ENCODE measurements at regions not wholly inside any gene's neighbourhood (a gene's known extent, or its start where the extent isn't known, plus 50 kb on each side); places are given as distances from the start of the nearest gene placed in this dataset.

- peak; percentile 100 for TF ChIP-seq ZNF414 (CRISPR knock-in tag; IDR thresholded peaks at IDR 0.05)
- peak; percentile 99 for TF ChIP-seq ZBTB4 (CRISPR knock-in tag; IDR thresholded peaks at IDR 0.05; ENCODE audit: borderline replicate concordance)
- TF ChIP-seq YY1 (IDR thresholded peaks at IDR 0.05; ENCODE audit: insufficient read depth, insufficient replicate concordance, low read depth, low read length), result peak; percentile 83
- peak; percentile 95; the same call in 1 of the 2 replicates for TF ChIP-seq CENPBD1 (CRISPR knock-in tag; IDR thresholded peaks at IDR 0.05; ENCODE audit: borderline replicate concordance, low read depth)
- TF ChIP-seq ONECUT2 (CRISPR knock-in tag; IDR thresholded peaks at IDR 0.05), result peak; percentile 97
- TF ChIP-seq HNF4A (CRISPR knock-in tag; IDR thresholded peaks at IDR 0.05), result peak; percentile 100
- TF ChIP-seq NCOA2 (CRISPR knock-in tag; IDR thresholded peaks at IDR 0.05), result peak; percentile 100
- TF ChIP-seq ZNF558 (CRISPR knock-in tag; IDR thresholded peaks at IDR 0.05; ENCODE audit: borderline replicate concordance), result no peak; the same call in 1 of the 2 replicates
- TF ChIP-seq ARID5B (CRISPR knock-in tag; IDR thresholded peaks at IDR 0.05), result peak; percentile 100
- TF ChIP-seq ZNF772 (CRISPR knock-in tag; IDR thresholded peaks at IDR 0.05), result peak; percentile 95
- peak; percentile 93; the same call in 1 of the 2 replicates for TF ChIP-seq ZNF816 (CRISPR knock-in tag; IDR thresholded peaks at IDR 0.05; ENCODE audit: borderline replicate concordance)
- peak; percentile 62 for TF ChIP-seq CBX1 (IDR thresholded peaks at IDR 0.05; ENCODE audit: low read depth)
- TF ChIP-seq ZNF572 (CRISPR knock-in tag; IDR thresholded peaks at IDR 0.05), result peak; percentile 93
- TF ChIP-seq MNT (IDR thresholded peaks at IDR 0.05), result peak; percentile 46; the same call in 1 of the 2 replicates
- TF ChIP-seq ZNF75D (CRISPR knock-in tag; IDR thresholded peaks at IDR 0.05; ENCODE audit: borderline replicate concordance), result no peak
- TF ChIP-seq REL (CRISPR knock-in tag; conservative IDR thresholded peaks at IDR 0.05), result peak; percentile 87; the same call in 1 of the 2 replicates
- peak; percentile 96 for TF ChIP-seq KAT8 (CRISPR knock-in tag; IDR thresholded peaks at IDR 0.05)
- TF ChIP-seq ZNF275 (CRISPR knock-in tag; IDR thresholded peaks at IDR 0.05; ENCODE audit: borderline replicate concordance), result peak; percentile 100
These were observed 109.5 kb downstream of the SNX5 start (continued) for GRCh38 chr20:17859002-17859615.

Measured in HepG2 (cell line).